KMS-11 (cell line): ENCODE measurements at regions not wholly inside any gene's neighbourhood (a gene's known extent, or its start where the extent isn't known, plus 50 kb on each side); places are given as distances from the start of the nearest gene placed in this dataset.

ENCODE experiments used
- H2AFZ ChIP-seq: fragments of 200-600 bp; sonication (generic); 2 replicates; pipeline ENCODE4 v1.6.1; 2016; ENCODE audit warnings: antibody characterized with exemption, mixed run types, low read depth
- H3K27ac ChIP-seq: fragments of 200-600 bp; sonication (generic); 2 replicates; pipeline ENCODE4 v1.6.1; 2016; ENCODE audit warnings: mild to moderate bottlenecking, mixed run types
- H3K27me3 ChIP-seq: fragments of 200-600 bp; sonication (generic); 2 replicates; pipeline ENCODE4 v1.6.1; 2017; ENCODE audit warnings: mild to moderate bottlenecking, low read depth, mixed run types, moderate library complexity; ENCODE audit not compliant: insufficient read depth
- H3K36me3 ChIP-seq: fragments of 200-600 bp; sonication (generic); 2 replicates; pipeline ENCODE4 v1.6.1; 2017; ENCODE audit warnings: mild to moderate bottlenecking, mixed run types; ENCODE audit not compliant: insufficient read depth
- H3K4me1 ChIP-seq: fragments of 200-600 bp; sonication (generic); 2 replicates; pipeline ENCODE4 v1.6.1; 2016; ENCODE audit warnings: mild to moderate bottlenecking, low read depth, mixed run types; ENCODE audit not compliant: poor library complexity, severe bottlenecking
- H3K4me2 ChIP-seq: fragments of 200-600 bp; sonication (generic); 2 replicates; pipeline ENCODE4 v1.7.0; 2016; ENCODE audit warnings: mild to moderate bottlenecking, mixed run types
- H3K4me3 ChIP-seq: fragments of 200-600 bp; sonication (generic); IDR thresholded peaks from 2 replicates; pipeline ENCODE4 v1.6.1; 2017; ENCODE audit warnings: low read depth, low read length, mixed read lengths; ENCODE audit not compliant: insufficient read depth
- H3K79me2 ChIP-seq: fragments of 200-600 bp; sonication (generic); 2 replicates; pipeline ENCODE4 v1.6.1; 2016; ENCODE audit warnings: low read depth, mixed run types; ENCODE audit not compliant: insufficient read depth
- H3K9ac ChIP-seq: fragments of 200-600 bp; sonication (generic); 2 replicates; pipeline ENCODE4 v1.6.1; 2016; ENCODE audit warnings: mild to moderate bottlenecking, mixed run types
- H4K20me1 ChIP-seq: fragments of 200-600 bp; sonication (generic); 2 replicates; pipeline ENCODE4 v1.6.1; 2016; ENCODE audit warnings: mild to moderate bottlenecking, mixed run types; ENCODE audit not compliant: insufficient read depth
- CTCF ChIP-seq: fragments of 200-600 bp; sonication (generic); conservative IDR thresholded peaks from 2 replicates; pipeline ENCODE4 v1.6.1; 2017; ENCODE audit warnings: low read depth, mild to moderate bottlenecking, antibody characterized with exemption, low read length, moderate library complexity, mixed read lengths

GRCh38 chr2:6441800-6442199, 423.9 kb downstream of the CMPK2 start:
- Histone ChIP-seq H3K4me1 (no peaks in the 10 kb centered on the region), H2AFZ (no peak overlapping the region), H3K79me2 (no peaks in the 10 kb centered on the region), H3K27me3 (no peaks in the 10 kb centered on the region), H3K9ac (no peak overlapping the region), H3K36me3 (no peaks in the 10 kb centered on the region), H4K20me1 (no peaks in the 10 kb centered on the region), H3K27ac (no peak overlapping the region), H3K4me2 (no peak overlapping the region), H3K4me3 (no peak overlapping the region)
- TF ChIP-seq CTCF, result no peak

- no peak for TF ChIP-seq CTCF
- no peak overlapping the region for H2AFZ ChIP-seq
- H3K27me3 ChIP-seq, result no peaks in the 10 kb centered on the region
- no peak overlapping the region for H3K9ac ChIP-seq
- H3K36me3 ChIP-seq, result no peaks in the 10 kb centered on the region
- H3K4me3 ChIP-seq, result no peak overlapping the region
- H3K79me2 ChIP-seq, result no peaks in the 10 kb centered on the region
- no peak overlapping the region for H3K27ac ChIP-seq
- H3K4me1 ChIP-seq, result no peaks in the 10 kb centered on the region
- no peaks in the 10 kb centered on the region for H4K20me1 ChIP-seq
- no peak overlapping the region for H3K4me2 ChIP-seq
These were observed 423.3 kb downstream of the CMPK2 start for GRCh38 chr2:6442252-6442985.

DNA sequence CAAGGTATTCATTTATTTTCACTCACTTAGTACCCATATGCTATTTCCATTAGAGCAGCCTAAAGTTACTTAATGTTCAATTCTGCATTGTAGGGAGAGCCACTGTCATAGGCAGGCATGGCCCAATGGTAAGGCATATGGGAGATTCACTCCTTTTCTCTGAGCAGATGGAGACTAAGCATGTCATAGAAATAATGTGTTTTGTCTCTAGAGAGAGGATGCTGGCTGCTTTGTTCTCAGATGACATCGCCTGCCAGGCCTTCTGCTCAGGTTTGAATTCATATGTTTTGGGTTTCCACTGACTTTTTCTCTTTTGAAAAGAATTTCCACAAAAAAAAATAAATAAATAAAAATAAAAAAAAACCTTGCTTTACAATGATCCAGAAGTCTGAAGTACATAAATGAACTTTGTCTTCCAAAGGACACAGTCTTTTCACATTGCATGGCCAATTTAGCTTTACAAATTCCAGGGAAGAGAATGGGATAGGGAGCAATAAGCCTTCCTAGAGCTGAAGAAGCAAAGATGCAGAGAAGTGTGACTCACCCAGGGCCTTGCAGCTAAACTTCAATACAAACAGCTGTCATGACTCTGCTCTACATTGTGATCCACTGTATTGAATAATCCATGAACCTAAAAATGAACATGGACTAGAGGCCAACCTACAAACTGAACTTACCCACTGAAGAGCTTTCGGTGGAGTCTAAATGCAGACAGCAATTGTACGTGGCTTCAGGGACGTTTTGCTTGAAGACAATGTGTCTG, 422.5 kb downstream of the CMPK2 start:
- H3K36me3 ChIP-seq, result no peaks in the 10 kb centered on the region
- H3K4me3 ChIP-seq, result no peak overlapping the region
- no peak overlapping the region for H2AFZ ChIP-seq
- no peaks in the 10 kb centered on the region for H3K4me1 ChIP-seq
- no peak overlapping the region for H3K27ac ChIP-seq
- TF ChIP-seq CTCF, result no peak
- no peak overlapping the region for H3K4me2 ChIP-seq
- no peak overlapping the region for H3K9ac ChIP-seq
- no peaks in the 10 kb centered on the region for H3K79me2 ChIP-seq
- no peaks in the 10 kb centered on the region for H4K20me1 ChIP-seq
- H3K27me3 ChIP-seq, result no peaks in the 10 kb centered on the region

DNA sequence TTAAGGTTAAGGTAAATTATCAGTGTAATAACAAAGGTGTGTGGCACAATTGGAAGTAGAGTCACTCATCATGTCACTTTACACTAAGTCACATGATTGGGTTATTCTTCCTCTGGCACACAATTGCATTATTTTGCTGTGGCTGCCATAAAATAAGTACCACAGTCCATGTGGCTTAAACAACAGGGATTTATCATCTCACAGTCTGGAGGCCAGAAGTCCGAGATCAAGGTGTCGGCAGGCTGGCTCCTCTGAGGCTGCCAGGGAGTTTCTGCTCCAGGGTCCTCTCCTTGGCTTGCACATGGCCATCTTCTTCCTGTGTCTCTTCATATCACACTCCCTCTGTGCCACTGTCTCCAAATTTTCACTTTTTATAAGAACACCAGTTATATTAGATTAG, 421.2 kb downstream of the CMPK2 start:
- Histone ChIP-seq H2AFZ (no peak overlapping the region), H3K9ac (no peak overlapping the region), H4K20me1 (no peaks in the 10 kb centered on the region), H3K4me2 (no peak overlapping the region), H3K4me3 (no peak overlapping the region), H3K27ac (no peak overlapping the region), H3K27me3 (no peaks in the 10 kb centered on the region), H3K4me1 (no peaks in the 10 kb centered on the region), H3K36me3 (no peaks in the 10 kb centered on the region), H3K79me2 (no peaks in the 10 kb centered on the region)
- TF ChIP-seq CTCF, result no peak
